Mucosa of descending colon (tissue), 3 donors: ENCODE measurements at regions not wholly inside any gene's neighbourhood (a gene's known extent, or its start where the extent isn't known, plus 50 kb on each side); places are given as distances from the start of the nearest gene placed in this dataset.

ENCODE experiments used
- ATAC-seq: fragments of 200-7000 bp; cut with Tn5 transposase; one replicate; pipeline ENCODE4 v1.9.1; 2020; ENCODE audit warnings: mild to moderate bottlenecking, moderate library complexity
- DNase-seq, 3 donors: peaks; one replicate each; pipeline ENCODE4 v3.0.0-alpha.2; 2020
- H3K36me3 ChIP-seq: fragments of 200-600 bp; one replicate; pipeline ENCODE4 v1.8.0; 2021; ENCODE audit warnings: low read depth, mild to moderate bottlenecking
- H3K4me1 ChIP-seq: fragments of 200-600 bp; one replicate; pipeline ENCODE4 v1.8.0; 2021; ENCODE audit warnings: low read depth, mild to moderate bottlenecking
- H3K4me3 ChIP-seq: fragments of 200-600 bp; one replicate; pipeline ENCODE4 v1.8.0; 2021; ENCODE audit warnings: mild to moderate bottlenecking
- H3K9me3 ChIP-seq: fragments of 200-600 bp; one replicate; pipeline ENCODE4 v1.8.0; 2021; ENCODE audit warnings: mild to moderate bottlenecking
- CTCF ChIP-seq: fragments of 200-600 bp; IDR thresholded peaks from one replicate; pipeline ENCODE4 v1.8.0; 2022; ENCODE audit warnings: antibody characterized with exemption, mild to moderate bottlenecking
- intact Hi-C, 2 donors: fragments of 100-400 bp; cut with DNase I in 1 of 2; cut with micrococcal nuclease in 1 of 2; formaldehyde crosslinking; loops; one replicate each; pipeline versions ENCODE4 v1.11.0 to v1.11.1; 2022; cut with DNase I, micrococcal nuclease
- donor health status: DM: no; HTN: no; CAD: no; lungs with moderate emphysema.
- donor health status: DM: no; HTN: no; CAD: no.
- donor health status: DM: no; HTN: yes; CAD: no.

- Histone ChIP-seq H3K4me3 (no peak overlapping the region), H3K4me1 (no peaks in the 10 kb centered on the region), H3K9me3 (no peaks in the 10 kb centered on the region), H3K36me3 (no peaks in the 10 kb centered on the region)
- no peak for ATAC-seq
- TF ChIP-seq CTCF, result no peak
- DNase-seq, result no peak
- intact Hi-C loops, result no loop called here
Measured at GRCh38 chr18:45201029-45201428, 414.2 kb upstream of the SLC14A2 start.

- Histone ChIP-seq H3K9me3 (no peaks in the 10 kb centered on the region), H3K4me1 (no peaks in the 10 kb centered on the region), H3K4me3 (no peak overlapping the region), H3K36me3 (no peaks in the 10 kb centered on the region)
- ATAC-seq, result no peak
- DNase-seq, result no peak
- intact Hi-C loops, result no loop called here
- TF ChIP-seq CTCF, result no peak
Measured at GRCh38 chr18:45201489-45201888, 413.8 kb upstream of the SLC14A2 start.

GRCh38 chr18:45202061-45202460 is 413.2 kb upstream of the SLC14A2 start:
- TF ChIP-seq CTCF, result no peak
- Histone ChIP-seq H3K9me3 (no peaks in the 10 kb centered on the region), H3K36me3 (no peaks in the 10 kb centered on the region), H3K4me1 (no peaks in the 10 kb centered on the region), H3K4me3 (no peak overlapping the region)
- intact Hi-C loops, result no loop called here
- DNase-seq (no peak), ATAC-seq (no peak)

GRCh38 chr18:45203677-45204076 is 411.6 kb upstream of the SLC14A2 start:
- no peak for DNase-seq
- no peaks in the 10 kb centered on the region for H3K36me3 ChIP-seq
- H3K4me3 ChIP-seq, result no peak overlapping the region
- no peaks in the 10 kb centered on the region for H3K4me1 ChIP-seq
- no peak for TF ChIP-seq CTCF
- intact Hi-C loops, result no loop called here
- H3K9me3 ChIP-seq, result no peaks in the 10 kb centered on the region
- no peak for ATAC-seq

GRCh38 chr18:45207328-45207727 is 407.9 kb upstream of the SLC14A2 start:
- Histone ChIP-seq H3K4me3 (no peak overlapping the region), H3K4me1 (no peaks in the 10 kb centered on the region), H3K9me3 (no peaks in the 10 kb centered on the region), H3K36me3 (no peaks in the 10 kb centered on the region)
- TF ChIP-seq CTCF, result no peak
- intact Hi-C loops, result no loop called here
- ATAC-seq, result no peak
- DNase-seq, result no peak

- DNase-seq, result no peak
- intact Hi-C loops, result no loop called here
- H3K36me3 ChIP-seq, result no peaks in the 10 kb centered on the region
- H3K9me3 ChIP-seq, result no peaks in the 10 kb centered on the region
- H3K4me1 ChIP-seq, result no peaks in the 10 kb centered on the region
- TF ChIP-seq CTCF, result no peak
- H3K4me3 ChIP-seq, result no peak overlapping the region
- no peak for ATAC-seq
Measured at GRCh38 chr18:45208164-45208563, 407.1 kb upstream of the SLC14A2 start.
